HEK293 (cell line): ENCODE measurements at regions not wholly inside any gene's neighbourhood (a gene's known extent, or its start where the extent isn't known, plus 50 kb on each side); places are given as distances from the start of the nearest gene placed in this dataset.

Experiments
- CTCF ChIP-seq: fragments of 450-650 bp; formaldehyde crosslinking; IDR thresholded peaks from 2 replicates; pipeline ENCODE4 v1.5.1; 2016; ENCODE audit warnings: missing biosample characterization, missing genetic modification characterization
- ZNF513 ChIP-seq: fragments of 450-650 bp; IDR thresholded peaks from 2 replicates; pipeline ENCODE4 v1.5.1; 2018; ENCODE audit warnings: missing biosample characterization, missing genetic modification characterization
- ZNF560 ChIP-seq: fragments of 450-650 bp; formaldehyde crosslinking; IDR thresholded peaks from 2 replicates; pipeline ENCODE4 v1.5.1; 2017; ENCODE audit warnings: missing biosample characterization, missing genetic modification characterization, borderline replicate concordance

- TF ChIP-seq CTCF (no peak), ZNF513 (tag by site-specific recombination) (no peak), ZNF560 (tag by site-specific recombination) (no peak)
Measured at GRCh38 chr4:31341601-31342359, 621.6 kb downstream of the PCDH7 start.
